ENCODE measurements at regions not wholly inside any gene's neighbourhood (a gene's known extent, or its start where the extent isn't known, plus 50 kb on each side); places are given as distances from the start of the nearest gene placed in this dataset.

DNA sequence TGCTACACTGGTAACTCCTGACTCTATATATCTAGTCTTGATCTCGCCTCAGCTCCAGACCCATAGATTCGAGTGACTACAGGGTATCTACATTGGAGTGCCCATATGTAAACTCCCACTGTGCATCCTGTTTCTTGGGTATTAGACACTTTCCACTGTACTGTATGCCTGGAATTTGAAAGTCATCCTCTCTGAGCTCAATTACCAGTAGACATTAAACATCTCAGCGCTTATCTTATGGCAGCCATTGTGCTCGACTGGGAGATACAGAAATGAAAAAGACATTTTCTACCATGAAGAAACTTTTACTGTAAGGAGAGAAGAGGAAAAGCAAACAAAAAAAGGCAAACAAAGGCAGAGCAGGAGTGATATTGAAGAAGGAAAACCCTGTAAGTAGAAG is 151.9 kb upstream of the JADE1 start:
- no peaks in the 10 kb centered on the region for H3K36me3 ChIP-seq (replicated peaks in 1 of 2; ENCODE audit: control insufficient read depth in 2 of 2, insufficient read depth in 2 of 2, low read length in 2 of 2)
- H4K8ac ChIP-seq (ENCODE audit: low read depth, low read length) = no peak overlapping the region
- H2BK12ac ChIP-seq (ENCODE audit: low read length) = no peak overlapping the region
- H3K79me1 ChIP-seq (ENCODE audit: low read depth, low read length) = no peaks in the 10 kb centered on the region
- no peak overlapping the region for H2AK5ac ChIP-seq (ENCODE audit: low read depth, low read length)
- H3K18ac ChIP-seq (ENCODE audit: low read length) = no peak overlapping the region
- no peak overlapping the region for H2BK120ac ChIP-seq (ENCODE audit: low read depth, low read length)
- no peak overlapping the region for H3K4ac ChIP-seq (ENCODE audit: low read length)
- H2AFZ ChIP-seq (ENCODE audit: low read length) = no peak overlapping the region
- H2BK5ac ChIP-seq (ENCODE audit: low read length) = no peak overlapping the region
- no peak overlapping the region for H3K27ac ChIP-seq (replicated peaks; ENCODE audit: low read length)
- no peak overlapping the region for H3K4me3 ChIP-seq (ENCODE audit: low read length in 2 of 2)
- no peak overlapping the region for H3K9ac ChIP-seq (ENCODE audit: low read depth, low read length, poor library complexity)
- H3K14ac ChIP-seq (ENCODE audit: low read length) = no peak overlapping the region
- peaks cover 5 to 6% of the 10 kb centered on the region in 2 donors for H3K4me1 ChIP-seq (ENCODE audit: control insufficient read depth in 2 of 2, insufficient read depth in 1 of 2, low read depth in 1 of 2, low read length in 2 of 2)
- H3K4me2 ChIP-seq (ENCODE audit: insufficient read depth, low read length, poor library complexity, severe bottlenecking) = no peak overlapping the region
- no peak for DNase-seq (ENCODE audit: low spot score)
- H4K91ac ChIP-seq (ENCODE audit: low read depth, low read length, poor library complexity) = no peak overlapping the region
- H3K27me3 ChIP-seq (ENCODE audit: control insufficient read depth in 3 of 3, insufficient read depth in 3 of 3, low read depth in 1 of 3, low read length in 3 of 3) = no peaks in the 10 kb centered on the region
- H3K9me3 ChIP-seq (replicated peaks in 1 of 2; ENCODE audit: control insufficient read depth in 2 of 2, insufficient read depth in 1 of 2, low read depth in 1 of 2, low read length in 2 of 2) = peaks cover 8 to 9% of the 10 kb centered on the region in 2 donors
- no peak overlapping the region for H3K23ac ChIP-seq (ENCODE audit: low read depth, low read length, poor library complexity)
- WGBS, 2 donors (ENCODE audit: extremely low coverage in 2 of 2, insufficient read length in 2 of 2, insufficient replicate concordance in 1 of 2) = no CpG with 5 or more reads among the region's 4 CpGs
- H2BK15ac ChIP-seq (ENCODE audit: low read length) = no peak overlapping the region

DNA sequence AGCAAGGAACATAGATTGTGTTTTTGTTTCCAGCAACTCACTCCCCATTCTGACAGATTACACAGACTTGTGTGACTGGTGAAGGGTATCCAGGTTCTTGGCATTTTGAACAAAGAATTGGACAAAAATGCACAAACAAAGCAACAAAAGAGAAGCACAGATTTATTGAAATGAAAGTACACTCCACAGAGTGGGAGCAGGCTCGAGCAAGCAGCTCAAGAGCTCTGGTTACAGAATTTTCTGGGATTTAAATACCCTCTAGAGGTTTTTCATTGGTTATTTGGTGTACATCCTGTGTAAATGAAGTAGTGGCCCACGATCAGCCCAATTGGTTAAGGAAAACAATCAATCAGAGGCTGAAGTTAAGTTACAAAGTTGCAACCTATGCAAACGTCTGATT is 155.0 kb upstream of the JADE1 start:
- H2BK120ac ChIP-seq (ENCODE audit: low read depth, low read length) = no peak overlapping the region
- H3K9me3 ChIP-seq (replicated peaks in 1 of 2; ENCODE audit: control insufficient read depth in 2 of 2, insufficient read depth in 1 of 2, low read depth in 1 of 2, low read length in 2 of 2) = peaks cover 8 to 9% of the 10 kb centered on the region in 2 donors
- no peak overlapping the region for H3K4me3 ChIP-seq (ENCODE audit: low read length in 2 of 2)
- H2BK12ac ChIP-seq (ENCODE audit: low read length) = no peak overlapping the region
- H3K9ac ChIP-seq (ENCODE audit: low read depth, low read length, poor library complexity) = no peak overlapping the region
- WGBS, 2 donors (ENCODE audit: extremely low coverage in 2 of 2, insufficient read length in 2 of 2, insufficient replicate concordance in 1 of 2) = no CpG with 5 or more reads among the region's 3 CpGs
- H2BK5ac ChIP-seq (ENCODE audit: low read length) = no peak overlapping the region
- no peak overlapping the region for H2AFZ ChIP-seq (ENCODE audit: low read length)
- H3K4me2 ChIP-seq (ENCODE audit: insufficient read depth, low read length, poor library complexity, severe bottlenecking) = no peak overlapping the region
- peak overlapping the region; percentile 88 for H3K27ac ChIP-seq (replicated peaks; ENCODE audit: low read length)
- no peak overlapping the region for H3K23ac ChIP-seq (ENCODE audit: low read depth, low read length, poor library complexity)
- DNase-seq (ENCODE audit: low spot score) = no peak
- H3K36me3 ChIP-seq (replicated peaks in 1 of 2; ENCODE audit: control insufficient read depth in 2 of 2, insufficient read depth in 2 of 2, low read length in 2 of 2) = no peaks in the 10 kb centered on the region
- no peak overlapping the region for H4K91ac ChIP-seq (ENCODE audit: low read depth, low read length, poor library complexity)
- no peaks in the 10 kb centered on the region for H3K27me3 ChIP-seq (ENCODE audit: control insufficient read depth in 3 of 3, insufficient read depth in 3 of 3, low read depth in 1 of 3, low read length in 3 of 3)
- no peaks in the 10 kb centered on the region for H3K79me1 ChIP-seq (ENCODE audit: low read depth, low read length)
- H4K8ac ChIP-seq (ENCODE audit: low read depth, low read length) = no peak overlapping the region
- H2BK15ac ChIP-seq (ENCODE audit: low read length) = no peak overlapping the region
- H3K4ac ChIP-seq (ENCODE audit: low read length) = no peak overlapping the region
- no peak overlapping the region for H3K18ac ChIP-seq (ENCODE audit: low read length)
- H3K14ac ChIP-seq (ENCODE audit: low read length) = no peak overlapping the region
- H2AK5ac ChIP-seq (ENCODE audit: low read depth, low read length) = no peak overlapping the region
- H3K4me1 ChIP-seq (ENCODE audit: control insufficient read depth in 2 of 2, insufficient read depth in 1 of 2, low read depth in 1 of 2, low read length in 2 of 2) = peaks cover 5 to 6% of the 10 kb centered on the region in 2 donors

DNA sequence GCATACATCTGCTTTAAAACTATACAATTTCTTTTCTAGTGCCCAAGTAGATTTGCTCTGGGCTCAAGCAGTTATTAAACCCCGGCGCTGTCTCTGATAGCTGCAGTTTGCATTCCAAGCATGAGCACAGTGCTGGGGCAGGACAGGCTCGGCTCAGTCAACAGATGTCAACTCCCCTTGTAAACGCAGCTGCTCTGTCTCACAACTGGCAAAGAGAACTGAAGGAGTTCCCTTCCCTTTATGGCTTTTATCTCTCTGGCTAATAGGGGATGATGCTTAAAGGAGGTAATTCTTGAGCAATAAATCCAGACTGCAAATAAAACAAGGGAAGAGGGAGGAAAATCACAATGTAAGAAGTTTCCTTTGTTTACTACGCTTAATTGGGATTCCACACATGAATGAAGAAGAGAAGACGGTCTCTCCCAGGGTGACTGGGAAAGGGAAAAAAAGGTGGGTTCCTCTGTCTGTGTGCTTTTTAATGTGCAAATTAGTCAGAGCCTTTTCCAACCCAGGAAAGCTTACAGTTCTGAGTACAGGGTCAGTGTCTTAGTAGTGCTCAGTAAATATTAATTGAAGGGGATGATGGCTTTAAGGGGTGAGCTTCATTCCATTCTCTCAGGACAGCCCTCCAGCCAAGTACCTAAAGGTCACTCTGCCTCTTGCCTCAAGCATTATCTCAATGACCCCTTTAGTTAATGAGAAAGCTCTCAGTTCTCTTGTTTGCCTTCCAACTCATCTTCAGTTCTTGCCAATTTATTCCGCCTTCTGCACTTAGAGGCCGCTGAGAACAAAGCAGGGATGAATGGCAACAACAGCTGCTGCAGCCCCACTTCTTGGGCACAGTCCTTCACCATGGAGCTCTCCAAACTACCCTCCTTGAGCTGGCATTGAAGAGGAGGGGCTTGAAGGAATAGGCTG is 155.7 kb upstream of the JADE1 start:
- H2BK5ac ChIP-seq (ENCODE audit: low read length) = no peak overlapping the region
- no peak overlapping the region for H2AK5ac ChIP-seq (ENCODE audit: low read depth, low read length)
- H2BK120ac ChIP-seq (ENCODE audit: low read depth, low read length) = no peak overlapping the region
- no peak overlapping the region for H3K4ac ChIP-seq (ENCODE audit: low read length)
- peak overlapping the region; percentile 88 for H3K27ac ChIP-seq (replicated peaks; ENCODE audit: low read length)
- no peaks in the 10 kb centered on the region for H3K27me3 ChIP-seq (ENCODE audit: control insufficient read depth in 3 of 3, insufficient read depth in 3 of 3, low read depth in 1 of 3, low read length in 3 of 3)
- no peak overlapping the region for H3K23ac ChIP-seq (ENCODE audit: low read depth, low read length, poor library complexity)
- no peak overlapping the region for H3K4me2 ChIP-seq (ENCODE audit: insufficient read depth, low read length, poor library complexity, severe bottlenecking)
- no peak overlapping the region for H2BK15ac ChIP-seq (ENCODE audit: low read length)
- peak; percentile 76 for DNase-seq (ENCODE audit: low spot score)
- peaks cover 8 to 9% of the 10 kb centered on the region in 2 donors for H3K9me3 ChIP-seq (replicated peaks in 1 of 2; ENCODE audit: control insufficient read depth in 2 of 2, insufficient read depth in 1 of 2, low read depth in 1 of 2, low read length in 2 of 2)
- WGBS, 2 donors (ENCODE audit: extremely low coverage in 2 of 2, insufficient read length in 2 of 2, insufficient replicate concordance in 1 of 2) = no CpG with 5 or more reads among the region's 8 CpGs
- H3K36me3 ChIP-seq (replicated peaks in 1 of 2; ENCODE audit: control insufficient read depth in 2 of 2, insufficient read depth in 2 of 2, low read length in 2 of 2) = no peaks in the 10 kb centered on the region
- H2AFZ ChIP-seq (ENCODE audit: low read length) = peak overlapping the region; percentile 12
- H3K14ac ChIP-seq (ENCODE audit: low read length) = no peak overlapping the region
- H3K4me3 ChIP-seq (ENCODE audit: low read length in 2 of 2) = no peak overlapping the region
- H3K4me1 ChIP-seq (ENCODE audit: control insufficient read depth in 2 of 2, insufficient read depth in 1 of 2, low read depth in 1 of 2, low read length in 2 of 2) = peaks cover 5 to 6% of the 10 kb centered on the region in 2 donors
- H3K18ac ChIP-seq (ENCODE audit: low read length) = no peak overlapping the region
- no peak overlapping the region for H2BK12ac ChIP-seq (ENCODE audit: low read length)
- H3K9ac ChIP-seq (ENCODE audit: low read depth, low read length, poor library complexity) = no peak overlapping the region
- no peak overlapping the region for H4K8ac ChIP-seq (ENCODE audit: low read depth, low read length)
- H4K91ac ChIP-seq (ENCODE audit: low read depth, low read length, poor library complexity) = no peak overlapping the region
- H3K79me1 ChIP-seq (ENCODE audit: low read depth, low read length) = no peaks in the 10 kb centered on the region

DNA sequence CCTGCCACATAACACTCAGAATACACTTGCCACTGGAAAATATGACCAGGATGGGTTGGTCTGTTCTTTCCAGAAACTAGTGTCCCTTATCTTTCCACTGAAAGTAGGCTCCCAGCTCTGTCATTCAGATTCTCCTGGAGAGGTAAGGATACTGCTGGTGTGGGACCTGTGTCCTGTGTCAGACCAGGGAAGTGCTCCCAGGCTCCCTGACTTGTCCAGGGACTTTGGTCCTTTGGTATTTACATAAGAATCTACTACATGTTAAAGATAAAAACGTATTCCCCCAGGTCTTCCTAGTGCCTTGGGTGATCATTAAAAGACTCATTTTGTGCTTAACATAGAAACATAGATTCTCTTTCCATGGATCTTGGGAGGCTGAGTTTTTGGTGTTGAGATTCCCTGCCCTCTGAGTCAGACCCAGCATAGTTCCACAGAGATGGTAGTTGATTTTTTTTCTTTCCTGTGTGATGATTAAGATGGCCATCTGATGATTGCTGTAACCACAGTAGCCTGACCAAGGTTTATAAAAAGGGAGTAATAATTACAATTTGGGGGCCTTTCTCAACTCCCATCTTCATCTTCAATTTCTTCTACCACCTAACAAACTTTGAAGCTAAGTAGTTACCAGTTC is 159.8 kb upstream of the JADE1 start:
- Histone ChIP-seq H3K36me3 (replicated peaks in 1 of 2; ENCODE audit: control insufficient read depth in 2 of 2, insufficient read depth in 2 of 2, low read length in 2 of 2) (no peaks in the 10 kb centered on the region), H2BK5ac (ENCODE audit: low read length) (no peak overlapping the region), H3K79me1 (ENCODE audit: low read depth, low read length) (no peaks in the 10 kb centered on the region), H2BK12ac (ENCODE audit: low read length) (no peak overlapping the region), H3K4ac (ENCODE audit: low read length) (no peak overlapping the region), H3K9me3 (replicated peaks in 1 of 2; ENCODE audit: control insufficient read depth in 2 of 2, insufficient read depth in 1 of 2, low read depth in 1 of 2, low read length in 2 of 2) (peaks cover under 1% of the 10 kb centered on the region in 2 donors), H3K4me1 (ENCODE audit: control insufficient read depth in 2 of 2, insufficient read depth in 1 of 2, low read depth in 1 of 2, low read length in 2 of 2) (peaks cover 5 to 6% of the 10 kb centered on the region in 2 donors), H3K4me3 (ENCODE audit: low read length in 2 of 2) (no peak overlapping the region), H3K4me2 (ENCODE audit: insufficient read depth, low read length, poor library complexity, severe bottlenecking) (no peak overlapping the region), H3K23ac (ENCODE audit: low read depth, low read length, poor library complexity) (no peak overlapping the region), H4K8ac (ENCODE audit: low read depth, low read length) (no peak overlapping the region), H2BK15ac (ENCODE audit: low read length) (no peak overlapping the region), H2AK5ac (ENCODE audit: low read depth, low read length) (no peak overlapping the region), H3K27me3 (ENCODE audit: control insufficient read depth in 3 of 3, insufficient read depth in 3 of 3, low read depth in 1 of 3, low read length in 3 of 3) (no peaks in the 10 kb centered on the region), H4K91ac (ENCODE audit: low read depth, low read length, poor library complexity) (no peak overlapping the region), H3K9ac (ENCODE audit: low read depth, low read length, poor library complexity) (no peak overlapping the region), H3K14ac (ENCODE audit: low read length) (no peak overlapping the region), H2AFZ (ENCODE audit: low read length) (no peak overlapping the region), H3K27ac (replicated peaks; ENCODE audit: low read length) (no peak overlapping the region), H2BK120ac (ENCODE audit: low read depth, low read length) (no peak overlapping the region), H3K18ac (ENCODE audit: low read length) (no peak overlapping the region)
- DNase-seq (ENCODE audit: low spot score) = no peak
- no CpG with 5 or more reads among the region's 1 CpG for WGBS, 2 donors (ENCODE audit: extremely low coverage in 2 of 2, insufficient read length in 2 of 2, insufficient replicate concordance in 1 of 2)

All from neuronal stem cell (in vitro differentiated cells).